ENCODE measurements at regions not wholly inside any gene's neighbourhood (a gene's known extent, or its start where the extent isn't known, plus 50 kb on each side); places are given as distances from the start of the nearest gene placed in this dataset.

GRCh38 chr2:19656011-19656410, 245.8 kb downstream of the TTC32 start:
- Histone ChIP-seq H3K79me2 (ENCODE audit: control insufficient read depth, insufficient read depth, low read length) (no peaks in the 10 kb centered on the region), H3K4me2 (ENCODE audit: control insufficient read depth, insufficient read depth) (no peak overlapping the region), H3K9ac (ENCODE audit: control insufficient read depth, insufficient read depth, low read length) (no peak overlapping the region), H3K4me3 (no peak overlapping the region), H3K27me3 (replicated peaks in 1 of 2; ENCODE audit: control insufficient read depth in 2 of 2, insufficient read depth in 2 of 2, low read length in 1 of 2) (peaks cover 0 to 2% of the 10 kb centered on the region in 2 experiments; a peak in 1 of 4 replicates), H4K20me1 (ENCODE audit: control insufficient read depth, insufficient read depth) (no peaks in the 10 kb centered on the region; the same call in 1 of the 2 replicates), H2AFZ (ENCODE audit: control insufficient read depth, low read depth, low read length) (no peak overlapping the region), H3K36me3 (ENCODE audit: control insufficient read depth in 2 of 2, insufficient read depth in 2 of 2, low read length in 1 of 2) (no peaks in the 10 kb centered on the region), H3K27ac (ENCODE audit: control insufficient read depth, insufficient read depth) (no peak overlapping the region), H3K9me3 (replicated peaks; ENCODE audit: control insufficient read depth, insufficient read depth, low read length) (no peaks in the 10 kb centered on the region), H3K4me1 (ENCODE audit: control insufficient read depth, insufficient read depth, low read length) (no peaks in the 10 kb centered on the region)
- no peak for DNase-seq (ENCODE audit: low read depth, low spot score)
- SMC1A ChIA-PET (ENCODE audit: uncharacterized antibody, unreplicated experiment): interaction anchor here (1.1 kb wide), 1 partner anchor 9 kb away, joined by 3 read pairs; no protein-coding TSS in a partner anchor
- FAIRE-seq: no peak
- POLR2A ChIA-PET: interaction anchor here (0.6 kb wide), 1 partner anchor 254 kb away, joined by 7 read pairs; no protein-coding TSS in a partner anchor
- 0% methylated on average over 1 of the region's 1 CpG for WGBS (ENCODE audit: insufficient coverage, insufficient replicate concordance, low lambda C conversion rate, missing lambda C conversion rate)
- TF ChIP-seq PKNOX1 (IDR thresholded peaks at IDR 0.05) (no peak), E2F4 (IDR thresholded peaks at IDR 0.05; ENCODE audit: low read depth, low read length) (no peak), E2F8 (IDR thresholded peaks at IDR 0.05; ENCODE audit: low read depth, partially characterized antibody) (no peak), BRCA1 (IDR thresholded peaks at IDR 0.05; ENCODE audit: low read depth, low read length) (no peak)
- intact Hi-C loops (cut with micrococcal nuclease; ENCODE audit: unreplicated experiment) (no loop called here), in situ Hi-C loops (cut with MboI) (no loop called here)
- CTCF ChIA-PET: no interaction called here
- no TSS peak for BruUV-seq (replicated peaks)
- no peak for ATAC-seq
- RAD21 ChIA-PET (ENCODE audit: unreplicated experiment): no interaction called here

Measured in GM12878 (cell line).